ENCODE measurements at regions not wholly inside any gene's neighbourhood (a gene's known extent, or its start where the extent isn't known, plus 50 kb on each side); places are given as distances from the start of the nearest gene placed in this dataset.

DNA sequence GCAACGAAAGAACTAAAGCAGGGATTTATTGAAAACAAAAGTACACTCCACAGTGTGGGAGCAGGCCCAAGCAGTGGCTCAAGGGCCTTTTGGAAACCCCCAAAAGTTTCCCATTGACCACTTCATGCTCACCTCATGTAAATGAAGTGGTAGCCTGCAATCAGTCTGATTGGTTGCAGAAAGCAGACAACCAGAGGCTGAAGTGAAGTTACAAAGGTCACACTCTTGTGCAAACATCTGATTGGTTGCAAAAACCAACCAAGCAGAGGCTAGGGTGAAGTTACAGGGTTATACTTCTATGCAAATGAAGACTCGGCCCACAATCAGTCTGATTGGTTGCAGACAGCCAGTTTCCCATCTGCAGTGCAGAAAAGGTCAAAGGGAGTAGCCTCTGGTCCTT lies 258.0 kb downstream of the YTHDC2 start:
- WGBS, 4 donors: 57 to 73% (median 67%) methylated on average over 2 of the region's 2 CpGs
- Histone ChIP-seq H3K9me3 (replicated peaks in 1 of 3) (no peaks in the 10 kb centered on the region), H3K27ac (no peak overlapping the region), H3K36me3 (replicated peaks in 1 of 2) (no peaks in the 10 kb centered on the region), H3K27me3 (no peaks in the 10 kb centered on the region), H3K4me3 (no peak overlapping the region), H3K4me1 (replicated peaks in 1 of 2) (no peaks in the 10 kb centered on the region)
- DNase-seq: no peak
- TF ChIP-seq POLR2A (IDR thresholded peaks at IDR 0.05) (no peak), CTCF (IDR thresholded peaks at IDR 0.05) (no peak)
- intact Hi-C loops (cut with DNase I): no loop called here

- TF ChIP-seq CTCF (IDR thresholded peaks at IDR 0.05): no peak
- no peak for TF ChIP-seq POLR2A (IDR thresholded peaks at IDR 0.05)
- Histone ChIP-seq H3K9me3 (replicated peaks in 1 of 3) (no peaks in the 10 kb centered on the region), H3K27ac (no peak overlapping the region), H3K4me3 (no peak overlapping the region), H3K27me3 (no peaks in the 10 kb centered on the region), H3K4me1 (replicated peaks in 1 of 2) (no peaks in the 10 kb centered on the region), H3K36me3 (replicated peaks in 1 of 2) (no peaks in the 10 kb centered on the region)
- 86 to 100% (median 92%) methylated on average over 5 of the region's 5 CpGs for WGBS, 4 donors
- intact Hi-C loops (cut with DNase I): no loop called here
- DNase-seq: no peak
Observed at GRCh38 chr5:113776168-113776567, 262.7 kb downstream of the YTHDC2 start.

GRCh38 chr5:113776832-113777525 lies 263.5 kb downstream of the YTHDC2 start:
- DNase-seq: peak in 6 of 7 donors; percentile 33 to 66 (median 46)
- no peaks in the 10 kb centered on the region for H3K4me1 ChIP-seq (replicated peaks in 1 of 2)
- H3K27ac ChIP-seq: no peak overlapping the region
- H3K36me3 ChIP-seq (replicated peaks in 1 of 2): no peaks in the 10 kb centered on the region
- no peaks in the 10 kb centered on the region for H3K27me3 ChIP-seq
- intact Hi-C loops (cut with DNase I): no loop called here
- peak overlapping the region in 1 of 4 donors; percentile 29 for H3K4me3 ChIP-seq
- TF ChIP-seq POLR2A (IDR thresholded peaks at IDR 0.05) (no peak), CTCF (IDR thresholded peaks at IDR 0.05) (no peak)
- 47 to 59% (median 52%) methylated on average over 5 of the region's 5 CpGs for WGBS, 4 donors
- H3K9me3 ChIP-seq (replicated peaks in 1 of 3): no peaks in the 10 kb centered on the region

- Histone ChIP-seq H3K4me3 (no peak overlapping the region), H3K27me3 (no peaks in the 10 kb centered on the region), H3K4me1 (replicated peaks in 1 of 2) (no peaks in the 10 kb centered on the region), H3K9me3 (replicated peaks in 1 of 3) (no peaks in the 10 kb centered on the region), H3K36me3 (replicated peaks in 1 of 2) (no peaks in the 10 kb centered on the region), H3K27ac (no peak overlapping the region)
- TF ChIP-seq CTCF (IDR thresholded peaks at IDR 0.05) (no peak), POLR2A (IDR thresholded peaks at IDR 0.05) (no peak)
- intact Hi-C loops (cut with DNase I): no loop called here
- WGBS, 4 donors: 72 to 87% (median 83%) methylated on average over 4 of the region's 4 CpGs
- no peak for DNase-seq
Observed at GRCh38 chr5:113778147-113778546, 264.7 kb downstream of the YTHDC2 start.
